Lung (tissue), 11 donors: ENCODE measurements at regions not wholly inside any gene's neighbourhood (a gene's known extent, or its start where the extent isn't known, plus 50 kb on each side); places are given as distances from the start of the nearest gene placed in this dataset.

Experiments used
- ATAC-seq: fragments of 200-7000 bp; cut with Tn5 transposase; one replicate; pipeline ENCODE4 v1.9.1; 2020; ENCODE audit warnings: moderate number of reproducible peaks; ENCODE audit not compliant: insufficient read depth, low FRiP score
- DNase-seq, 3 donors: peaks; one replicate each; pipeline ENCODE4 v3.0.0-alpha.2; 2013 to 2017
- H3K27ac ChIP-seq, 2 donors: one replicate each; pipeline ENCODE4 v1.5.1; 2013; ENCODE audit warnings: mild to moderate bottlenecking in 2 of 2, moderate library complexity in 2 of 2, control low read depth in 1 of 2, inconsistent platforms in 1 of 2, low read depth in 1 of 2, low read length in 1 of 2
- H3K27me3 ChIP-seq, 3 donors: one replicate each; pipeline ENCODE4 v1.5.1; 2013; ENCODE audit warnings: low read length in 2 of 3; ENCODE audit not compliant: control insufficient read depth in 3 of 3, insufficient read depth in 3 of 3
- H3K36me3 ChIP-seq, 4 donors: one replicate each; pipeline ENCODE4 v1.5.1; 2013; ENCODE audit warnings: low read length in 4 of 4, mild to moderate bottlenecking in 1 of 4, moderate library complexity in 1 of 4; ENCODE audit not compliant: control insufficient read depth in 4 of 4, insufficient read depth in 4 of 4
- H3K4me1 ChIP-seq, 5 donors: one replicate each; pipeline ENCODE4 v1.5.1; 2013; ENCODE audit warnings: low read length in 5 of 5, mild to moderate bottlenecking in 2 of 5, moderate library complexity in 1 of 5; ENCODE audit not compliant: control insufficient read depth in 5 of 5, insufficient read depth in 5 of 5
- H3K4me3 ChIP-seq: one replicate; pipeline ENCODE4 v1.5.1; 2013; ENCODE audit warnings: mild to moderate bottlenecking, control low read depth, moderate library complexity
- H3K9ac ChIP-seq, 2 donors: one replicate each; pipeline ENCODE4 v1.5.1; 2013; ENCODE audit warnings: low read length in 2 of 2, control low read depth in 1 of 2; ENCODE audit not compliant: insufficient read depth in 1 of 2
- H3K9me3 ChIP-seq, 4 donors: one replicate each; pipeline ENCODE4 v1.5.1; 2013; ENCODE audit warnings: low read length in 3 of 4, mild to moderate bottlenecking in 1 of 4, moderate library complexity in 1 of 4; ENCODE audit not compliant: control insufficient read depth in 4 of 4, insufficient read depth in 3 of 4
- WGBS, 2 donors: extraction: QIAGEN DNeasy Blood & Tissue Kit; methylation state at CpG; one replicate each; pipeline ENCODE4 v1.1.7; 2013; 5-methylcytosine and 5-hydroxymethylcytosine counted together
- TF ChIP-seq, protein P1 (sequence below): IDR thresholded peaks from 2 replicates; pipeline ENCODE4 v1.5.1; 2012; ENCODE audit warnings: mild to moderate bottlenecking; ENCODE audit errors: control extremely low read depth, extremely low read depth
- donor health status: control.
- donor health status: control.
- donor health status: Bipolar disorder and iron deficiency.
- donor health status: healthy.
- donor health status: DM: yes; HTN: yes; CAD: no.

DNA sequence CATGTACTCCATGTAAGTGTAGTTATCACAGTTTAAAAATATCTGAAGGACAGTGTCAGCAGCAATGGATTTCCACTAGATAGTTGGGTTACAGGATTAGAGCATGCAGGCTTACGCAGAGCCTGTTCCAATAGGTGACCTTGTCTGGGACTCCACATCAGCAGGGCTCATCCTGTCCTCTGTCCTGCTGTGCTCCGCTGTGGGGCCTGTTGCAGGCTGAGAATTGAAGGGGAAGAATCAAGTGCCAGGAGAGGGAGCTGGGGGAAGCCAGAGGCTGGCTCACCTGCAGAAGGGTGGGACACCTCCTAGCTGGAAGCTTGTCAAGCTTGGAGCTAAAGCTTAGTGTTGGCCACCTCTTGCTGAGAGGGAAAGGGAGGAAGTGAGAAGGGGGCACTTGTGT is 62.8 kb downstream of the XCL2 start:
- Histone ChIP-seq H3K9ac (no peak overlapping the region), H3K4me1 (peaks cover 0 to 4% (median 0%) of the 10 kb centered on the region in 5 donors), H3K4me3 (no peak overlapping the region), H3K27ac (no peak overlapping the region), H3K27me3 (no peaks in the 10 kb centered on the region), H3K9me3 (no peaks in the 10 kb centered on the region), H3K36me3 (no peaks in the 10 kb centered on the region)
- ATAC-seq (no peak), DNase-seq (no peak)
- TF ChIP-seq, protein P1, sequence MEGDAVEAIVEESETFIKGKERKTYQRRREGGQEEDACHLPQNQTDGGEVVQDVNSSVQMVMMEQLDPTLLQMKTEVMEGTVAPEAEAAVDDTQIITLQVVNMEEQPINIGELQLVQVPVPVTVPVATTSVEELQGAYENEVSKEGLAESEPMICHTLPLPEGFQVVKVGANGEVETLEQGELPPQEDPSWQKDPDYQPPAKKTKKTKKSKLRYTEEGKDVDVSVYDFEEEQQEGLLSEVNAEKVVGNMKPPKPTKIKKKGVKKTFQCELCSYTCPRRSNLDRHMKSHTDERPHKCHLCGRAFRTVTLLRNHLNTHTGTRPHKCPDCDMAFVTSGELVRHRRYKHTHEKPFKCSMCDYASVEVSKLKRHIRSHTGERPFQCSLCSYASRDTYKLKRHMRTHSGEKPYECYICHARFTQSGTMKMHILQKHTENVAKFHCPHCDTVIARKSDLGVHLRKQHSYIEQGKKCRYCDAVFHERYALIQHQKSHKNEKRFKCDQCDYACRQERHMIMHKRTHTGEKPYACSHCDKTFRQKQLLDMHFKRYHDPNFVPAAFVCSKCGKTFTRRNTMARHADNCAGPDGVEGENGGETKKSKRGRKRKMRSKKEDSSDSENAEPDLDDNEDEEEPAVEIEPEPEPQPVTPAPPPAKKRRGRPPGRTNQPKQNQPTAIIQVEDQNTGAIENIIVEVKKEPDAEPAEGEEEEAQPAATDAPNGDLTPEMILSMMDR: no peak
- 99 to 100% methylated on average over 2 of the region's 2 CpGs for WGBS, 2 donors

DNA sequence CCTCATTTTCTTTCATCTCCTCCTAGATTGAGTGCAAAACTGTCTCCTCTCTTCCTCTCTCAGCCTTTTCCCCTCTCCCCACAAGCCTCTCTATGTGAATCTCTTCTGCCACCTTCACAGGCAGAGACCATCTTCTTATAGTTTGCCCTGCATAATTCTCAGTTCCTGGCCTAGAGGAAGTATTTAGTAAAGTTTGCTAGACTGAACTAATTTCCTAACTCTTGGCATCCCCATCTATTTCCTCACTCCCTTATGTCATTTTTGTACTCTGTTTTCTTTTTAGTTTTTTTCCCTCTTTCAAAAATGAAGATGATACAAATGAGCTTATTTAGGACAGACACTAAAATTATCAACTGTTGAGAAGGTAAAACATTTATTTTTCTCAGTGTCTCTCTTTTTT is 66.0 kb downstream of the XCL2 start:
- Histone ChIP-seq H3K4me3 (no peak overlapping the region), H3K4me1 (peaks cover 0 to 4% (median 0%) of the 10 kb centered on the region in 5 donors), H3K9me3 (peaks cover 0 to 6% (median 0%) of the 10 kb centered on the region in 4 donors), H3K27ac (no peak overlapping the region), H3K36me3 (no peaks in the 10 kb centered on the region), H3K9ac (no peak overlapping the region), H3K27me3 (no peaks in the 10 kb centered on the region)
- TF ChIP-seq, protein P1: no peak
- DNase-seq (no peak), ATAC-seq (no peak)

DNA sequence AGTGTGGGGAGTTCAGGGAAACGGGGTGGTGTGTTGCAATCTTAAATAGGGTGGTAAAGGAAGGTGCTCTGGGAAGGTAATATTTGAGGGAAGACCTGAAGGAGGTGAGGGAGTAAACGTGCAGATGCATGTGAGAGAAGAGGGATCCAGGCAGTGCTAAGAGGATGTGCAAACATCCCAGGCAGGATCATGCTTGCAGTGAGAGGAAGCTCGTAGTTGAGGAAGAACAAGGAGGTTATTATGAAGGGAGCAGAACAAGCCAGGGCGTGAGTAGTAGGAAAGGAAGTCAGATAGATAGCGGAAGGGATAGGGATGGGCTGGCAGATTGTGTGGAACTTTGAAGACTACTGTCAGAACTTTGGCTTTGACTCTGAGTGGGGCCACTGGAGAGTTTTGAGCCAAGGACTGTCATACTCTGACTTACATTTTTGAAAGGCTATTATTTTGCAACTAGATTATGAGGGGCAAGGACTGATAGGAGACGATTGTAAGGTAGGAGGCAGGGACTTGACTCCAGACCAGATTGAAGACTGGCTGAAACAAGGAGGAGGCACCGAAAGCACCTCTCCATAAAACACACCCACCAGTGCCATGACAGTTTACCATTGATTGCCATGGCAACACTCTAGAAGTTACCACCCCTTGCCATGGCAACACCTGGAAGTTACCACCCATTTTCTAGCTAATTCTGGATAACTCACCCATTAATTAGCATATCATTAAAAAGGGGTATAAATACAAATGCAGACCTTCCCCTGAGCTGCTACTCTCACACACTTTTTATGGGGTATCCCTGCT is 67.0 kb downstream of the XCL2 start:
- ATAC-seq: no peak
- no peak for DNase-seq
- Histone ChIP-seq H3K27ac (no peak overlapping the region), H3K36me3 (no peaks in the 10 kb centered on the region), H3K27me3 (no peaks in the 10 kb centered on the region), H3K9me3 (peaks cover 0 to 6% (median 1%) of the 10 kb centered on the region in 4 donors), H3K9ac (no peak overlapping the region), H3K4me1 (peaks cover 0 to 4% (median 0%) of the 10 kb centered on the region in 5 donors), H3K4me3 (no peak overlapping the region)
- TF ChIP-seq, protein P1: no peak
- WGBS, 2 donors: 37 to 53% methylated on average over 7 of the region's 7 CpGs

DNA sequence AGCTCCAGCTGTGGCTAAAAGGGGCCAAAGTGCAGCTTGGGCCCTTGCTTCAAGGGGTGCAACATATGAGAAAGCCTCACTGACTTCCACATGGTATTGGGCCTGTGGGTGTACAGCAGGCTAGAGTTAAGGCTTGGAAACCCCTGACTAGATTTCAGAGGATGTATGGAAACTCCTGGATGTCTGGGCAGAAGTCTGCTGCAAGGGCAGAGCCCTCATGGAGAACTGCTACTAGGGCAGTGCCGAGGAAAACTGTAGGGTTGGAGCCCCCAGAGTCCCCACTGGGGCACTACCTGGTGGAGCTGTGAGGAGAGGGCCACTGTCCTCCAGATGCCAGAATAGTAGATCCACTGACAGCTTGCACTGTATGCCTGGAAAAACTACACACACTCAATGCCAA is 69.5 kb downstream of the XCL2 start:
- DNase-seq (no peak), ATAC-seq (no peak)
- Histone ChIP-seq H3K4me3 (no peak overlapping the region), H3K27ac (no peak overlapping the region), H3K9me3 (peaks cover 0 to 6% (median 1%) of the 10 kb centered on the region in 4 donors), H3K27me3 (no peaks in the 10 kb centered on the region), H3K9ac (no peak overlapping the region), H3K4me1 (peaks cover 0 to 4% (median 0%) of the 10 kb centered on the region in 5 donors), H3K36me3 (no peaks in the 10 kb centered on the region)
- TF ChIP-seq, protein P1: no peak
- 98 to 100% methylated on average over 1 of the region's 1 CpG for WGBS, 2 donors
